Ishikawa (cell line): ENCODE measurements at regions not wholly inside any gene's neighbourhood (a gene's known extent, or its start where the extent isn't known, plus 50 kb on each side); places are given as distances from the start of the nearest gene placed in this dataset.

Source experiments
- CEBPB ChIP-seq: IDR thresholded peaks from 2 replicates; pipeline ENCODE4 v1.6.1; 2012
- CREB1 ChIP-seq: IDR thresholded peaks from 2 replicates; pipeline ENCODE4 v1.6.1; 2012; ENCODE audit warnings: low read depth
- EGR1 ChIP-seq: IDR thresholded peaks from 2 replicates; pipeline ENCODE4 v1.6.1; 2012
- EP300 ChIP-seq: IDR thresholded peaks from 2 replicates; pipeline ENCODE4 v1.6.1; 2012; ENCODE audit warnings: borderline replicate concordance
- FOXM1 ChIP-seq: IDR thresholded peaks from 2 replicates; pipeline ENCODE4 v1.6.1; 2012; ENCODE audit warnings: low read depth, borderline replicate concordance
- MAX ChIP-seq: IDR thresholded peaks from 2 replicates; pipeline ENCODE4 v1.6.1; 2012
- NFIC ChIP-seq: IDR thresholded peaks from 2 replicates; pipeline ENCODE4 v1.6.1; 2012
- RAD21 ChIP-seq: IDR thresholded peaks from 2 replicates; pipeline ENCODE4 v1.6.1; 2012; ENCODE audit warnings: low read depth
- REST ChIP-seq: IDR thresholded peaks from 2 replicates; pipeline ENCODE4 v1.6.1; 2012; ENCODE audit warnings: low read depth, mild to moderate bottlenecking
- TAF1 ChIP-seq: IDR thresholded peaks from 2 replicates; pipeline ENCODE4 v1.6.1; 2012; ENCODE audit warnings: low read depth, mild to moderate bottlenecking
- TCF12 ChIP-seq: IDR thresholded peaks from 2 replicates; pipeline ENCODE4 v1.6.1; 2012; ENCODE audit warnings: low read depth
- TEAD4 ChIP-seq: IDR thresholded peaks from 2 replicates; pipeline ENCODE4 v1.6.1; 2012
- USF1 ChIP-seq: IDR thresholded peaks from 2 replicates; pipeline ENCODE4 v1.6.1; 2012
- YY1 ChIP-seq: IDR thresholded peaks from 2 replicates; pipeline ENCODE4 v1.6.1; 2012; ENCODE audit warnings: low read depth
- ZBTB7A ChIP-seq: IDR thresholded peaks from 2 replicates; pipeline ENCODE4 v1.6.1; 2012; ENCODE audit warnings: low read depth

GRCh38 chr2:37838541-37839167, 86.4 kb upstream of the RMDN2 start:
- no peak for TF ChIP-seq CEBPB
- TF ChIP-seq TCF12 = no peak
- no peak for TF ChIP-seq MAX
- no peak for TF ChIP-seq EGR1
- TF ChIP-seq YY1 = no peak

- TF ChIP-seq NFIC (no peak), REST (no peak), TAF1 (no peak), TEAD4 (no peak), FOXM1 (no peak), CREB1 (no peak), USF1 (no peak), CEBPB (no peak), EP300 (no peak), TCF12 (no peak), ZBTB7A (no peak), MAX (no peak), EGR1 (no peak), RAD21 (no peak), YY1 (no peak)
Measured at GRCh38 chr2:37839991-37840390, 85.1 kb upstream of the RMDN2 start.

- TF ChIP-seq YY1 = no peak
- TF ChIP-seq EGR1 = no peak
- TF ChIP-seq TAF1 = no peak
- TF ChIP-seq NFIC = no peak
- TF ChIP-seq EP300 = no peak
- no peak for TF ChIP-seq CREB1
- TF ChIP-seq TEAD4 = no peak
- TF ChIP-seq TCF12 = no peak
- TF ChIP-seq FOXM1 = no peak
- no peak for TF ChIP-seq USF1
- TF ChIP-seq REST = no peak
- no peak for TF ChIP-seq ZBTB7A
- no peak for TF ChIP-seq CEBPB
- TF ChIP-seq MAX = no peak
- TF ChIP-seq RAD21 = no peak
Measured at GRCh38 chr2:37842732-37843440, 82.2 kb upstream of the RMDN2 start.

- TF ChIP-seq EP300 (no peak), TEAD4 (no peak), MAX (no peak), NFIC (no peak), TAF1 (no peak), REST (no peak), YY1 (no peak), TCF12 (no peak), FOXM1 (no peak), ZBTB7A (no peak), RAD21 (no peak), EGR1 (no peak), USF1 (no peak), CEBPB (no peak)
Measured at GRCh38 chr2:37843556-37843955, 81.5 kb upstream of the RMDN2 start.
